H1 (cell line): ENCODE measurements at regions not wholly inside any gene's neighbourhood (a gene's known extent, or its start where the extent isn't known, plus 50 kb on each side); places are given as distances from the start of the nearest gene placed in this dataset.

Experiments used
- CTCF ChIA-PET: fragments of 300-600 bp; sonication (Branson Sonifier 250); formaldehyde crosslinking; loops from one replicate; lab custom pipeline; 2021; ENCODE audit not compliant: partially characterized antibody; lab: Charles Lee
- POLR2A ChIA-PET: fragments of 300-600 bp; sonication (Branson Sonifier 250); formaldehyde crosslinking; loops from one replicate; lab custom pipeline; 2021; ENCODE audit warnings: inconsistent platforms; ENCODE audit not compliant: partially characterized antibody; lab: Charles Lee
- DNase-seq, 2 experiments: peaks; one replicate each; pipeline versions ENCODE4 v3.0.0 to v3.0.0-alpha.2; 2010 to 2022; ENCODE audit warnings: low spot score in 2 of 2, low read depth in 1 of 2, mixed read lengths in 1 of 2
- FAIRE-seq: peaks from 2 replicates; lab custom pipeline; 2011; peaks lifted over from hg19 to GRCh38; lab: Jason Lieb, UNC
- H2AFZ ChIP-seq: 2 replicates; pipeline ENCODE4 v1.8.1; 2012; ENCODE audit warnings: low read length, inconsistent platforms
- H2AK5ac ChIP-seq: 2 replicates; pipeline ENCODE4 v1.6.1; 2013; ENCODE audit warnings: low read depth, low read length
- H2BK120ac ChIP-seq: replicated peaks from 2 replicates; pipeline ENCODE3; 2013; ENCODE audit warnings: low read depth, low read length, inconsistent platforms
- H2BK12ac ChIP-seq: 2 replicates; pipeline ENCODE4 v1.6.1; 2013; ENCODE audit warnings: low read depth, low read length
- H2BK15ac ChIP-seq: 2 replicates; pipeline ENCODE4 v1.6.1; 2013; ENCODE audit warnings: low read length
- H2BK20ac ChIP-seq: 2 replicates; pipeline ENCODE4 v1.6.1; 2013; ENCODE audit warnings: low read length
- H2BK5ac ChIP-seq: 2 replicates; pipeline ENCODE4 v1.6.1; 2013; ENCODE audit warnings: low read depth, low read length
- H3K14ac ChIP-seq: 2 replicates; pipeline ENCODE4 v1.6.1; 2013; ENCODE audit warnings: inconsistent platforms; ENCODE audit not compliant: insufficient read length
- H3K18ac ChIP-seq: 2 replicates; pipeline ENCODE4 v1.6.1; 2013; ENCODE audit warnings: low read length; ENCODE audit errors: extremely low read depth
- H3K23ac ChIP-seq: 2 replicates; pipeline ENCODE4 v1.6.1; 2013; ENCODE audit warnings: inconsistent platforms; ENCODE audit not compliant: insufficient read length
- H3K23me2 ChIP-seq: 2 replicates; pipeline ENCODE4 v1.6.1; 2013; ENCODE audit warnings: low read depth, low read length
- H3K27ac ChIP-seq: 2 replicates; pipeline ENCODE4 v1.6.1; 2011; ENCODE audit warnings: low read depth, low read length, inconsistent platforms
- H3K27me3 ChIP-seq, 4 experiments: replicated peaks in 1 of 4; 1 replicate in 1 of 4; 2 replicates in 3 of 4; pipeline versions ENCODE4 v1.6.1 to v1.8.1; 2011 to 2013; ENCODE audit warnings: low read length in 3 of 4, mild to moderate bottlenecking in 3 of 4, inconsistent platforms in 2 of 4, mixed read lengths in 2 of 4, moderate library complexity in 1 of 4; ENCODE audit not compliant: control insufficient read depth in 3 of 4, insufficient read depth in 3 of 4; ENCODE audit errors: extremely low read depth in 1 of 4
- H3K36me3 ChIP-seq, 4 experiments: 2 replicates each; pipeline versions ENCODE4 v1.6.1 to v1.8.1; 2011 to 2013; ENCODE audit warnings: mild to moderate bottlenecking in 4 of 4, low read length in 3 of 4, moderate library complexity in 2 of 4, control low read depth in 1 of 4, inconsistent platforms in 1 of 4; ENCODE audit not compliant: insufficient read depth in 4 of 4, control insufficient read depth in 2 of 4
- H3K4ac ChIP-seq: replicated peaks from 2 replicates; pipeline ENCODE3; 2013; ENCODE audit warnings: low read length, low read depth, mixed read lengths, inconsistent platforms; ENCODE audit not compliant: insufficient read length
- H3K4me1 ChIP-seq, 4 experiments: replicated peaks in 1 of 4; 1 replicate in 1 of 4; 2 replicates in 3 of 4; pipeline versions ENCODE4 v1.6.1 to v1.8.1; 2011 to 2013; ENCODE audit warnings: low read length in 3 of 4, inconsistent platforms in 2 of 4, mixed read lengths in 1 of 4; ENCODE audit not compliant: insufficient read depth in 4 of 4, control insufficient read depth in 3 of 4
- H3K4me2 ChIP-seq, 2 experiments: 2 replicates each; pipeline versions ENCODE4 v1.6.1 to v1.8.1; 2011 to 2013; ENCODE audit warnings: low read depth in 2 of 2, low read length in 2 of 2, control low read depth in 1 of 2, inconsistent platforms in 1 of 2, mild to moderate bottlenecking in 1 of 2; ENCODE audit not compliant: insufficient read depth in 1 of 2
- H3K4me3 ChIP-seq, 4 experiments: fragments of 200-600, 300-600 bp in 1 of 4; sonication (generic), shearing (Covaris generic), sonication (Bioruptor Twin) in 1 of 4; 2 replicates each; pipeline versions ENCODE4 v1.5.1 to v1.8.1; 2011 to 2016; ENCODE audit warnings: low read length in 4 of 4, low read depth in 3 of 4, control low read depth in 2 of 4, inconsistent platforms in 2 of 4, mild to moderate bottlenecking in 2 of 4, mixed read lengths in 1 of 4, moderate library complexity in 1 of 4; ENCODE audit not compliant: insufficient read depth in 2 of 4; ENCODE audit errors: extremely low read depth in 1 of 4
- H3K56ac ChIP-seq: replicated peaks from 2 replicates; pipeline ENCODE3; 2013; ENCODE audit warnings: low read depth, mild to moderate bottlenecking, mixed read lengths, low read length, inconsistent platforms; ENCODE audit not compliant: insufficient read length
- H3K79me1 ChIP-seq: 2 replicates; pipeline ENCODE4 v1.6.1; 2013; ENCODE audit warnings: low read depth, low read length, control low read depth
- H3K79me2 ChIP-seq, 2 experiments: 2 replicates each; pipeline versions ENCODE4 v1.6.1 to v1.8.1; 2012 to 2013; ENCODE audit warnings: low read length in 2 of 2, mild to moderate bottlenecking in 2 of 2, inconsistent platforms in 1 of 2; ENCODE audit not compliant: insufficient read depth in 2 of 2, control insufficient read depth in 1 of 2
- H3K9ac ChIP-seq, 4 experiments: replicated peaks in 1 of 4; 1 replicate in 1 of 4; 2 replicates in 3 of 4; pipeline versions ENCODE4 v1.6.1 to v1.8.1; 2011 to 2013; ENCODE audit warnings: low read depth in 3 of 4, low read length in 3 of 4, control low read depth in 2 of 4, mild to moderate bottlenecking in 2 of 4, moderate library complexity in 2 of 4, inconsistent platforms in 1 of 4; ENCODE audit errors: extremely low read depth in 1 of 4
- H3K9me3 ChIP-seq, 2 experiments: 2 replicates each; pipeline versions ENCODE4 v1.6.1 to v1.8.1; 2012 to 2013; ENCODE audit warnings: mild to moderate bottlenecking in 2 of 2, moderate library complexity in 2 of 2, control low read depth in 1 of 2, inconsistent platforms in 1 of 2, low read depth in 1 of 2, low read length in 1 of 2, mixed read lengths in 1 of 2; ENCODE audit not compliant: insufficient read depth in 2 of 2
- H4K20me1 ChIP-seq, 2 experiments: replicated peaks in 1 of 2; 2 replicates each; pipeline versions ENCODE3 to v1.8.1; 2011 to 2013; ENCODE audit warnings: inconsistent platforms in 2 of 2, low read length in 2 of 2, mild to moderate bottlenecking in 1 of 2; ENCODE audit not compliant: insufficient read depth in 2 of 2, control insufficient read depth in 1 of 2
- H4K5ac ChIP-seq: 2 replicates; pipeline ENCODE4 v1.6.1; 2013; ENCODE audit warnings: low read length, low read depth, mixed read lengths, inconsistent platforms; ENCODE audit not compliant: insufficient read length
- H4K8ac ChIP-seq: 2 replicates; pipeline ENCODE4 v1.8.0; 2013; ENCODE audit warnings: mild to moderate bottlenecking, moderate library complexity, low read length, inconsistent platforms; ENCODE audit not compliant: insufficient read depth; ENCODE audit errors: extremely low read depth
- H4K91ac ChIP-seq: replicated peaks from 2 replicates; pipeline ENCODE3; 2013; ENCODE audit warnings: low read length, mixed read lengths, inconsistent platforms; ENCODE audit not compliant: insufficient read length
- WGBS, 2 experiments: shearing (Covaris generic) in 1 of 2; methylation state at CpG; one replicate each; pipeline versions ENCODE4 v1.1.6 to v1.1.7; 2013 to 2015; ENCODE audit warnings: low lambda C conversion rate in 2 of 2, mixed read lengths in 2 of 2, inconsistent platforms in 1 of 2, low coverage in 1 of 2, missing lambda C conversion rate in 1 of 2; ENCODE audit not compliant: insufficient replicate concordance in 2 of 2, insufficient coverage in 1 of 2, insufficient read length in 1 of 2; ENCODE audit errors: extremely low coverage in 1 of 2, missing lambda C conversion rate in 1 of 2; 5-methylcytosine and 5-hydroxymethylcytosine counted together

DNA sequence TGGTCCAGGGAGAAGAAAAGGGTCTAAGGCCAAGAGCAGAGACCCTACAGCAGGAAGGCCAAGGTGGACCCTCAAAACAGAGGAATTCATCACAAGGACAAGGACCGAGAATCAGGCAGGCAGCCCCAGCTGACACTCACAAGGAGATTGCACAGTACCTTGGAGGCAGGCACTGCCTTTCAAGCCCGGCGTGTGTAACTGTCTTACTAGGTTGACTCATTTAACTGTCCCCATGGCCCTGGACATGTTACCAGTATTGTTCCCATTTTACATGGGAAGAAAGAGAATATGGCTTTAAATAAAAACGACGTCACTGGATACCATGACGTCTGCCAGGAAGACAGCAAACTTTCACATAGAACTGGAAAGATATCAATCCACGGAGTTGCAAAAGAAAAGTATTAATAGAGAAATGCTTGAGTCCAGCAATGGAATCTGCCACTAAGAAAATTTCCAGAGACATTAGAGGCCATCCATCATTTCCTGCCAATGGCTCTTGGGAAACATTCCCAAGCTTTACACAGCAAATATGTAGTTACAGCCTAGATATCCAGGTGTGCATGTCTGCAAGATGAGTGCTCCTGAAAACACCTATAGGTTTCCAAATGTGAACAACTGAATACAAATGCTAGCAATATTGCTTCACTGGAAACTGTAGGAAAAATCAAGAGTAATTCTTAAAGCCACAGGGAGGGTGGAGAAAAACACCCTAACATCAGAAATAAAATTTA lies 111.5 kb upstream of the RPS6KA2 start:
- H3K56ac ChIP-seq, result no peak overlapping the region
- no peak overlapping the region for H3K4me2 ChIP-seq
- H2BK15ac ChIP-seq, result no peak overlapping the region
- H3K79me1 ChIP-seq, result no peaks in the 10 kb centered on the region
- H3K9me3 ChIP-seq, result 0 out of 4 replicates have a peak, but pooled peaks cover 0 to 4% of the 10 kb centered on the region in 2 experiments
- H3K23me2 ChIP-seq, result no peaks in the 10 kb centered on the region
- no peak overlapping the region for H3K9ac ChIP-seq
- no peak overlapping the region for H3K18ac ChIP-seq
- no peak overlapping the region for H4K5ac ChIP-seq
- no peaks in the 10 kb centered on the region for H3K79me2 ChIP-seq
- no peak overlapping the region for H2AFZ ChIP-seq
- no peak overlapping the region for H3K14ac ChIP-seq
- H3K4me3 ChIP-seq, result no peak overlapping the region
- H2BK20ac ChIP-seq, result no peak overlapping the region
- H2AK5ac ChIP-seq, result no peak overlapping the region
- 84% methylated on average over 7 of the region's 7 CpGs; no CpG with 5 or more reads in 1 of the 2 experiments for WGBS, 2 experiments
- H2BK120ac ChIP-seq, result no peak overlapping the region
- no peak for FAIRE-seq
- H3K4me1 ChIP-seq, result peaks cover 0 to 6% (median 2%) of the 10 kb centered on the region in 4 experiments; a peak in 2 of 7 replicates
- no peak overlapping the region for H3K23ac ChIP-seq
- H3K36me3 ChIP-seq, result no peaks in the 10 kb centered on the region
- no peak overlapping the region for H3K4ac ChIP-seq
- H4K91ac ChIP-seq, result no peak overlapping the region
- H2BK12ac ChIP-seq, result no peak overlapping the region
- ChIA-PET POLR2A (no interaction called here), CTCF (interaction anchor here (0.8 to 2.4 kb wide), 6 partner anchors 9 to 37 kb away, joined by 3 to 12 read pairs (median 4); no protein-coding TSS in a partner anchor)
- H3K27me3 ChIP-seq, result no peaks in the 10 kb centered on the region
- peak in 1 of 2 experiments; percentile 16 for DNase-seq
- no peak overlapping the region for H3K27ac ChIP-seq
- H2BK5ac ChIP-seq, result no peak overlapping the region
- H4K8ac ChIP-seq, result no peak overlapping the region
- peaks cover 0 to 2% of the 10 kb centered on the region in 2 experiments for H4K20me1 ChIP-seq
